ENCODE measurements at regions not wholly inside any gene's neighbourhood (a gene's known extent, or its start where the extent isn't known, plus 50 kb on each side); places are given as distances from the start of the nearest gene placed in this dataset.

GRCh38 chr12:76713986-76714385 lies 49.9 kb upstream of the ZDHHC17 start:
- no peak for TF ChIP-seq CTCF (IDR thresholded peaks at IDR 0.05 in 2 of 3, conservative IDR thresholded peaks at IDR 0.05 in 1 of 3; ENCODE audit: borderline replicate concordance in 1 of 3, insufficient read depth in 1 of 3, low read depth in 2 of 3, low read length in 2 of 3)
- no peak for TF ChIP-seq ZNF274 (IDR thresholded peaks at IDR 0.05; ENCODE audit: low read depth, low read length)
- TF ChIP-seq POLR2A (IDR thresholded peaks at IDR 0.05; ENCODE audit: borderline replicate concordance, extremely low read depth, insufficient read depth, insufficient read length) = no peak
- TF ChIP-seq JUND (IDR thresholded peaks at IDR 0.05) = no peak
- TF ChIP-seq EZH2 (IDR thresholded peaks at IDR 0.05) = no peak
- no peak for TF ChIP-seq REST (IDR thresholded peaks at IDR 0.05; ENCODE audit: low read depth)
- TF ChIP-seq SP1 (IDR thresholded peaks at IDR 0.05; ENCODE audit: low read depth) = no peak
- TF ChIP-seq RAD21 (IDR thresholded peaks at IDR 0.05; ENCODE audit: low read depth) = no peak

Measured in HCT116 (cell line).